GM18873 (cell line): ENCODE measurements at regions not wholly inside any gene's neighbourhood (a gene's known extent, or its start where the extent isn't known, plus 50 kb on each side); places are given as distances from the start of the nearest gene placed in this dataset.

Experiments used
- ATAC-seq: cut with Tn5 transposase; IDR thresholded peaks from one replicate; pipeline ENCODE4 v1.9.1; 2021; ENCODE audit warnings: mild to moderate bottlenecking, moderate library complexity, moderate number of reproducible peaks; ENCODE audit not compliant: unreplicated experiment, low FRiP score

GRCh38 chr4:12724510-12724909 is 759.6 kb downstream of the RAB28 start:
- no peak for ATAC-seq

GRCh38 chr4:12723849-12724447 is 760.2 kb downstream of the RAB28 start:
- no peak for ATAC-seq

- no peak for ATAC-seq
Observed at GRCh38 chr4:12716896-12717295, 767.2 kb downstream of the RAB28 start.

GRCh38 chr4:12712648-12713339 is 771.3 kb downstream of the RAB28 start:
- ATAC-seq, result no peak

- no peak for ATAC-seq
Observed at GRCh38 chr4:12707381-12708175, 776.6 kb downstream of the RAB28 start.

- no peak for ATAC-seq
Observed at GRCh38 chr4:12703036-12703435, 781.1 kb downstream of the RAB28 start.

- no peak for ATAC-seq
Observed at GRCh38 chr4:12701384-12701783, 782.8 kb downstream of the RAB28 start.

GRCh38 chr4:12697970-12698369 is 786.2 kb downstream of the RAB28 start:
- no peak for ATAC-seq

GRCh38 chr4:12692815-12693214 is 791.3 kb downstream of the RAB28 start:
- ATAC-seq, result no peak

GRCh38 chr4:12691168-12691567 is 793.0 kb downstream of the RAB28 start:
- ATAC-seq, result no peak

GRCh38 chr4:12689457-12689856 is 794.7 kb downstream of the RAB28 start:
- ATAC-seq, result no peak

GRCh38 chr4:12679217-12679616 is 804.9 kb downstream of the RAB28 start:
- no peak for ATAC-seq

GRCh38 chr4:12674184-12674583 is 810.0 kb downstream of the RAB28 start:
- ATAC-seq, result no peak

- ATAC-seq, result no peak
Observed at GRCh38 chr4:12672303-12672702, 811.8 kb downstream of the RAB28 start.

GRCh38 chr4:12658146-12658545 is 826.0 kb downstream of the RAB28 start:
- no peak for ATAC-seq

GRCh38 chr4:12651876-12652275 is 832.3 kb downstream of the RAB28 start:
- no peak for ATAC-seq

GRCh38 chr4:12645732-12646131 is 838.4 kb downstream of the RAB28 start:
- ATAC-seq, result no peak

GRCh38 chr4:12644261-12644660 is 839.9 kb downstream of the RAB28 start:
- ATAC-seq, result no peak

- ATAC-seq, result no peak
Observed at GRCh38 chr4:12636191-12636590, 847.9 kb downstream of the RAB28 start.

GRCh38 chr4:12635629-12636028 is 848.5 kb downstream of the RAB28 start:
- ATAC-seq, result no peak

GRCh38 chr4:12633053-12633651 is 851.0 kb downstream of the RAB28 start:
- ATAC-seq, result peak; percentile 94
